Epithelial cell of prostate (primary cell): ENCODE measurements at regions not wholly inside any gene's neighbourhood (a gene's known extent, or its start where the extent isn't known, plus 50 kb on each side); places are given as distances from the start of the nearest gene placed in this dataset.

Source experiments
- DNase-seq: peaks from one replicate; pipeline ENCODE4 v3.0.0-alpha.2; 2011; ENCODE audit warnings: low read depth, low spot score
- H3K27ac ChIP-seq: fragments of 450-650 bp; 2 replicates; pipeline ENCODE4 v1.5.1; 2017; ENCODE audit warnings: mild to moderate bottlenecking

DNA sequence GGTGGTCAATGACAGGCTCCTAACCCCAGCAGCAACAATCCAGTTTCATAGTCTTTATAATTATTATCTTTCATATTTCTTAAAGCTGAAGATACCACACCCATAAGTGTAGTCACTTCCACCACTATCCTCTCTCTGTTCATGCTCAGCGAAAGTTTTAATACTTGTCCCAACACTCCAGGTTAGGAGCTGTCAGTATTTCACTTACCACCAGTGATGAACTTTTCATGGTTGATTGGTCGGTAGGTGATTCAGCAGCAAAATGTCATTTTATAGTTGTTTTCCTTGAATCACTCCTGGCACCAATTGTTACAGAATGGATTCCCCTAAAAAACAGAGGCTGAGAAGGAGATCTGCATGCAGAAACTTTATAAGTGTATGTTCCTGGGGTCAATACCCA is 324.9 kb downstream of the CCDC85A start:
- no peak overlapping the region for H3K27ac ChIP-seq
- no peak for DNase-seq

DNA sequence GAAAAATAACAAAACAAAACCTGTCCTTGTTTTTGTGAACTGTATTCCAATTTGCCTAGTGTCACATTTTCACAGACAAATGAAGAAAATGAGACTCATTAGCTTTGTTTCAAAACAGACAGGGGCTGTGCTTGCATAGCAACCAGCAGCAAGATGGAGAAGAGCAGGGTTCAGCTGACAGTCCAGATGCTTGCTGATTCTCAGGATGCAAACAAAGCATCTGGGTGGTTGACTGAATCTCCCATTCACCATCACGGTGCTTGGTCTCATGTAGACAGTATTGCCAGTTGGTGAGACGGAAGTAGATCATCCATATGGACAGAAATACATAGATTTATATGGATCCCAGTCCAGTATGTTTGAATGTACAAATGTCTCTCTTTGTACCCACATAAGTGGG is 326.8 kb downstream of the CCDC85A start:
- no peak overlapping the region for H3K27ac ChIP-seq
- no peak for DNase-seq

DNA sequence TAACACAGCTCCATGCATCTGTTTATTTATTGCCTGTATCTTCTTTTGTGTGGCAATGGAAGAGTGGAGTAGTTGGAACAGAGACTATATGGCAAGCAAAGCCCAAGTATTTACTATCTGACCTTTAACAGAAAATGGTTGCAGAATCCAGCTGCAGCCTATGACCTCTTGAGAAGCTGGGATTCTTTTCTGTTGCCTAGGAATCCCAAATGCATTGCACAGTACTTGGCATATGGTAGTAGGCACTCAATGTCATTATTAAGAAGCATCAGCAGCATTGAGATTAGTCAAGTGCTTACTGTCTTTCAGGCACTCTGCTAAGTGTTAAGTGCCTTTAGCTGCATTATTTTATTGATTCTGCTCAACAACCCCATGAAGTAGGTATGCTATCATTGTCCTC is 331.6 kb downstream of the CCDC85A start:
- no peak for DNase-seq
- H3K27ac ChIP-seq: no peak overlapping the region

DNA sequence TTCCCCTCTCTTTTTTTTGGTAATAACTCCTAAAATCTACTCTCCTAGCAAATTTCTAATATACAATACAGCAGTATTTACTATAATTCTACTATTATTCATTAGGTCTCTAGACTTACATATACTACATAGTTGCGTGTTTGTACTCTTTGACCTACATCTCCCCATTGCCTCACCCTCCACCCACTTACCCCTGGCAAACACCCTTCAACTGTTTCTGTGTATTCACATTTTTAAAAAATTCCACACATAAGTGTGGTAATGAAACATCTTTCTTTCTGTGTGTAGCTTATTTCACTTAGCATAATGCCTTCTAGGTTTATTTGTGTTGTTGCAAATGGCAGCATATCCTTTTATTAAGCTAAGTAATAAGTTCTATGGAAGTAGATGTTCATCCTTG is 336.0 kb downstream of the CCDC85A start:
- no peak overlapping the region for H3K27ac ChIP-seq
- DNase-seq: no peak

DNA sequence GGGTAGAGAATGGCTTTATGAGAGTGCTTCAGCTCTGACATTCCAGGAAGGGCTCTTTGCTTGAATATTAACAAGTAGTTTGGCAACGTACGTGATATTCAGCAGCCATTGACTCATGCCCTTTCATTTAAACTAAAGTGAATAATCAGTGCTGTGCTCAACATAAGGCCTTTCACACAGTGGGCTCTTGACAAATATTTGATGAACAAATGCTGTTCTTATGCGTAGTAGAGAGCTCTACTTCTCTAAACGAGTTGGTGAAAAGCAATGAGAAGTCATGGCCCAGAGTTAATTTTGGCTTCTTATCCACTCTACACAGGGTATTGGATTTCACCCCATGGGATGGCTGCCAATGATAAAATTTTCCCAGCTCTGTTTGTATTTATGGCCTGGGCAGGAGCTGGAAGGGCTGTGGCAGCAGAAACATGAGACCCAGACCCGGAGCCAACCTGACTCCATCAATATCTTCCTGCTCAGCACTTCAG is 338.9 kb downstream of the CCDC85A start:
- peak overlapping the region; percentile 38 for H3K27ac ChIP-seq
- DNase-seq: peak; percentile 18

DNA sequence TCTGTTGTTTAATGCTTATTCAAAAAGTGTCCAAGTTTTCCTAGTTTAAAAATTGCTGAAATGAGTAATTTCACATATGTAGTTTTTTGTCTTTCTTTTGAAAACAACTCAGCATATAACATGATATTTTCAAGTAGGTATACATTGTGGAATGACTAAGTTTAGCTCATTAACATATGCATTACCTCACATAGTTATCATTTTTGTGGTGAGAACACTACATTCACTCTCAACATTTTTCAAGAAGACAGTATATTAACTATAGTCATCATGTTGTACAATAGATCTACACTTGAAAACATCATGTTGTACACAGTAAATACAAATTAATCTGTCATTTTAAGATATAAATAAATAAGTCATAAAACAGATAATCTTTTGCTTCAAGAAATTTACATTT is 340.0 kb downstream of the CCDC85A start:
- no peak for DNase-seq
- H3K27ac ChIP-seq: no peak overlapping the region

DNA sequence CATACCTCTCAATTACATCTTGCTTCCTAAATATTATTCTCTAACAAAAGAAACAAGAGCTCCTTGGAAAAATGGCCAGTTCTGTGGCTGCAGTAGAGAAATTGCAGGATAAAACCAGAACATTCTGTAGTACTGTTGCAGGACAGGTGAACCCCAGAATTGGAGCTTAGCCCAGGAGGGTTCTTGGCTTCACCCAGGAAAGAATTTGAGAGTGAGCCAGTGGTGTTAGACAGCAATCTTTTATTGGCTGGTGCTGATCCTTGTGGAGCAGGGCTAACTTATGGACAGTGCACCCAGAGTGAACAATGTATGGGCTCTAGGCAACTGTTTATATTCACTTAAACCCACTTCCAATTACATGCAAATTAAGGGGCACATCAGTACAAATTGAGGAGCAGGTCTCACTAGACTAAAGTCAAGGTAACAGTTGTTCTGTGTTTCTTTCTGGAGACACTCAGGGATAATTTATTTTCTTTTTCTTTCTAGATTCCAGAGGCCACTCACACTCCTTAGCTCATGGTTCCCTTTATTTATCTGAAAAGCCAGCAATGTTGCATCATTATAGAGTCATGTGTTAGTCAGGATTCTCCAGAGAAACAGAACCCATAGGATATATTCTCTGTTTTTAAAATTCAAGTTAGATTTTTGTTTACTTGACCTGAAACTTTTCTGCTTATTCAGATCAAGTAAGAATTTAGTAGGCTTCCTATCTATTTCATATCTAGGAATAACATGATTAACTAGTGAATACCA is 348.1 kb downstream of the CCDC85A start:
- H3K27ac ChIP-seq: peak overlapping the region; percentile 22
- DNase-seq: no peak

DNA sequence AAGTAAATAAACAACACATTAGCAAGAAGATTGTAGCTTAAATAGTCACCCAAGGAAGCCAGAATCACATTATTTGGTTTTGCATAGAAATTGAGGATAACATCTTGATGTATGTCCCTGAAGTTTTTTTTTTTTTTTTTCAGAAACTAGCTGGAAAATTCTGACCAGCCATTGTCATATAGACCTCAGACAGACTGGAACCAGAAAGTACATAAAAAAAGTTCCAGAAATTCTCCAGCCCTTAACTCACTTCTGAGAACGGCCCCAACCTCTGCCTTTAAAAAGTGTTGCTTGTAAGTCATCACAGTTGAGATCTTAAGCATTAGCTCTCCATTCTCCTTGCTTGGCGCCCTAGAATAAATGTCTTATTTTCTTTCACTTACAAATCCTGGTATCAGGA is 350.5 kb downstream of the CCDC85A start:
- no peak for DNase-seq
- H3K27ac ChIP-seq: no peak overlapping the region

DNA sequence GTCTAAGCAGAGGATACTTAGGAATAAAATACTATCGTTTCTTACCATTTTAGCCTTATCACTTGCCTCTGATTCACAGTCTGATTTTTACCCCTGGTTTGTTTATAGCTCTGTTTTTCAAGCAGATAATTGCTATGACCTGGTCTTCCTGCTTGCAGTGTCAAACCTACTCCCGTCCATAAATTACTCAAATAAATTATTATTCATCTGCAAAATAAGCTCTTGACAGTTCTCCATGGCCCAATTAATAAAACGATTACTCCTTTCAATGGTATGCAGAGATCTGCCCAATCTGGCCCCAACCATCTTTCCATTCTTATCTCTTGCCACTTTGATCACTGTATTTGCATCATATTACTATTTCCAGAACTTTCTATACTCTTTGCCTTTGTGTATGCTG is 354.0 kb downstream of the CCDC85A start:
- DNase-seq: no peak
- no peak overlapping the region for H3K27ac ChIP-seq

DNA sequence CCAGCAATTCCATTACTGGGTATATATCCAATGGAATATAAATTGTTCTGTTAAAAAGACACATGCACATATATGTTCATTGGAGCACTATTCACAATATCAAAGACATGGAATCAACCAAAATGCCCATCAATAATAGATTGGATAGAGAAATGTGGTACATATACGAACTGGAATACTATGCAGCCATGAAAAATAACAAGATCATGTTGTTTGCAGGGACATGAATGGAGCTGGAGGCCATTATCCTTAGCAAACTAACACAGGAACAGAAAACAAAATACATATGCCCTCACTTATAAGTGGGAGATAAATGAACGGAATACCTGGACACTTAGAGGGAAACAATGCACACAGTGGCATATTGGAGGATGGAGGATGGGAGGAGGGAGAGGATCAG is 355.8 kb downstream of the CCDC85A start:
- no peak overlapping the region for H3K27ac ChIP-seq
- DNase-seq: no peak

DNA sequence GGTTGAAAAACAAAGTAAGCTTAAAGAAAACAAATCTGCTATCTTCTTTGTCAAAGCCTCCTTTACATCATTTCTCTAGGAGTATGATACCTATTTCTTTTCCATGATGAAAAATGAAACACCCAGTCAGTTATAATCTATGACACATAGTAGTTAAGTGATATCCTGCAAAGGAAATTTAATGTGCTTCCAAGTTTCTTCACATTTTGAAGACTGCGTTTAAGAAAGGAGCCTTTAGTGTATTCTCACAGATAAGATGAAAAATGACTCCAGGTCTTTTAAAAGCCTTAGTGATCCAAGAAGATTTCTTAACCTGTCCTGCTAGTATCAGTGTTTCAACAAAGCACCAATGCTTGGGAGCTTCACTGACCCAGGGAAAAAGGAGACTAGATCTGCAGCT is 356.7 kb downstream of the CCDC85A start:
- no peak for DNase-seq
- H3K27ac ChIP-seq: no peak overlapping the region

DNA sequence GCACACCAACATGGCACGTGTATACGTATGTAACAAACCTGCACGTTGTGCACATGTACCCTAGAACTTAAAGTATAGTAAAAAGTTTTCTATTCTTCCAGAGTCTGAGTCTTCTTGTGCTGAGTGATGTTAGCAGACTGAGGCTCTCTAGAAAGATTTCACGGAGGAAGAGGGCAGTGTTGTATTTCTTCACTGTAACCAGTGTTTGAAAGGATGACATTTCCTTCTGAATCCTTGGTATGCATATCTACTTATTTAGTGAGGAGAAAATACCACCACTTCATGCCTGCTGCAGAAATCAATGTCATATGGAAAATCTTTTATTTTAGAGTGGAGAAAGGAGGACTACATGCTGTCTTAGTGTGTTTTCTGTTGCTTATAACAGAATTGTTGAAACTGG is 357.1 kb downstream of the CCDC85A start:
- no peak for DNase-seq

DNA sequence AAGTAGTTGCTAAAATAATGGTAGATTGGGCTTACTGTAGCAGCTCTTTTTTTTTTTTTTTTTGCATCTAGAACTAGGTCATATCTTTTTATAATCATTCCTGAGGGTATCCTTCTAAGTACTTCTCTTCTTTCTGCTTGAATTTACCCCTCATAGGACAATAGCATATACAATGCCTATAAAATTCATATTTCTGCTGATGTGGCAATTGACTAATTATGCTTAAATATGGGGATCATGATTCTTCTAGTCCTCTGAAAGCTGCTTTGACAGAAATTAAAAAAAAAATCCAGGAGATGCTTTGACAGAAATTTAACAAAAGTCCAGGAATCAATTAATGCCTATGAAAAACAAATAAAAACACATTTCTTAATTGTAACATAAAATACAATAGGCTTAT is 358.4 kb downstream of the CCDC85A start:
- DNase-seq: no peak
- H3K27ac ChIP-seq: no peak overlapping the region

More for the DNA sequence above, 357.1 kb downstream of the CCDC85A start:
- no peak overlapping the region for H3K27ac ChIP-seq

DNA sequence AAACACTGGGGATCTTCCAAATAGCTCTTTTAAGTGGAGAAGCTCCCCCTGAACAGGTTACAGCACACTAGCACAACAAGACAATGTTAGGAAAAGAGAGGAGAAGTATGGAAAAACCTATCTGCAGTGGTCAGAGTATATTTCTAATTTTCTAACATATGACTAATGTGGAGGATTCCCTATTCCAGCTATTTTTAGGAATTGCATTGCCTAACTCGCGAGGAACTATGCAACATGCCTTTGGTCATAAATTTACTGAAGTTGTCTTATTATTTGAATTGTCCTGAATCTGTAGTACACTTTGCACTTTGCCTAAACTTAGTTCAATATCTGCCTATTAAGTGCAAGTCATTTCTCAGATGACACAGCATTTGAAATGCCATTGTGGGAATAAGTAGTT is 381.4 kb downstream of the CCDC85A start:
- DNase-seq: no peak
- no peak overlapping the region for H3K27ac ChIP-seq

DNA sequence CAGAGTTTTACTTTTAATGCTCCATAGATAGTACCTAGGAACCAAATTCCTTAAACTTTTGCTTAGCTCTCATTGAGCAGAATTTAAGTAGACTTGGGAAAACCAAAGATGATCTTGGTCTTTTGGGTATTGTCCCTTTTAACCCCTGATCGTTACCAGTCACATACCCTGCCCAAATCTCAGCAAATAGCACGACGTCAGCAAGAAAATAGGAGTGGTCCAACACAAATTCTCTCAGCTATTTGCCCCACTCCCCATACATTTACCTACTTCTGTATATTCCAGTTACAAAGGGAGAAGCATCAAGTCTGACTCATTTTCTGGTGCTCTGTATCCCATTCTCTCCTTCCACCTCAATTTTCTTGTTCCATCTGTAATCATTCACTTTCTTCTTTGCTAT is 387.3 kb downstream of the CCDC85A start:
- H3K27ac ChIP-seq: no peak overlapping the region
- DNase-seq: no peak

DNA sequence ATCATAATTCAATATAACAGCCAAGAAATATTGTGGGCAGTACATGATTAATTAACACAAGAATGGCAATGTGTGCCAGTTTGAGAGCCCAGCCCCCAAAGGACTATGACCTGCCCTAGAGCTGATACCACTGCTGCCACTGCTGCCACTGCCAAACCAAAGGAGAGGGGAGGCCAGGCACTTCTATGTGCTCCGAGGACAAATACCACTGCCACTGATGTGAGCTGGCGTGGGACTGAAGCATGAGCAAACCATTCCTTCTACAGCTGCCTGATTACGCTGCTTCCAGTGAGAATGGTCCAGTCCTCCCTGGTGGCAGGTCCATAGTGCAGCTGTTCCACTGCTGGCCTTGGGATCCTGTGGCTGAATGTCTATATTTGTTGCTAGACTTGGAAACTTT is 392.2 kb downstream of the CCDC85A start:
- no peak for DNase-seq
- no peak overlapping the region for H3K27ac ChIP-seq

DNA sequence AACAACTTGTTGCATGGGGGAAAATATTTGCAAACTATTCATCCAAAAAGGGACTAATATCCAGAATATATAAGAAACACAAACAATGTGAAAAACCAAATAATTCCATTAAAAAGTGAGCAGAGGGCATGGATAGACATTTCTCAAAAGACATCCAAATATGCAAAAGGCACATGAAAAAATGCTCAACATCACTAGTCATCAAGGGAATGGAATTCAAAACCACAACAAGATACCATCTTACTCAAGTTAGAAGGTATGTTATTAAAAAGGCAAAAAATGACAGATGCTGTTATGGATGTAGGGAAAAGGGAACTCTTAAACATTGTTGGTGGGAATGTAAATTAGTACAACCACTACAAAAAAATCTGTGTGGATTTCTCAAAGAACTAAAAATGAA is 396.5 kb downstream of the CCDC85A start:
- no peak for DNase-seq
- H3K27ac ChIP-seq: no peak overlapping the region

DNA sequence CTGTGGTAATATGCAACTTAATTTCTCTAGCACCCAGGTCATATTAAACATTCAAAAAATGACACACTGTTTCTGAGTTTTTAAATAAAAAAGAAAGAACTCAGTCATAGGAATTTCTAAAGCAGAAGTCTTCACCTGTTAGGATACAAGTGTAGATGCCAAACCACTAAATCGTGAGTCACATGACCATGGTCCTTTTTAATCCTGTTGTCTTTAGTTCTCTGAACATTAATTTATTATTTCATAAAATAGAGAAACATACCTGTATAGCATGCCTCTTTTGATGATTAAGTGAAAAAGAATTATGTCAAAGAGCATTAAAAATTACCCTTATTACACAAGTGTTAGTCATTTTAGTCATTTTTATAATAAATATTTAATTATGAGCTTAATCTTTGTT is 398.8 kb downstream of the CCDC85A start:
- no peak overlapping the region for H3K27ac ChIP-seq
- DNase-seq: no peak

DNA sequence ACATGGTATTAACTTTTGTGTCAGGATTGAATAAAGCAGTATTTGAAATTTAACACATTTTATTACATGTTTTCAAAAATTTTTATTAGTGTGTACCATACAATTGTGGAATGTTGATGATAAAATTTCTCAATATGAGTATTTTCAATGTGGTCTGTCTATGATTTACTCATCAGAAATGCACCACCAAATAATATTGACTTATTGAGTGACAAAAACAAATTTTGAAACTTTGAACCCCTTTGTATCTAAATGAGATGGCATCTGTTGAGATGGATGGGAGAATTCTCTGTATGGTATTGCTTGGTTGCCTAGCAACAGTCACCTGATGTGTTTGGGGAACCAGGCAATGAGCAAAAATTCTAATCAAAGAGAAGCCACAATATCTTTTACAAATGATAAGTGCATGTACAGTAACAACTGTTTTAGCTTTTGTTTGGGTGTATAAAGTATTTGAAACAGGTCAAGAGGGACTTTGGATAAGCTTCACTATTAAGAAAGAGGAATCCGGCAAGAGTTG is 400.1 kb downstream of the CCDC85A start:
- no peak for DNase-seq
- no peak overlapping the region for H3K27ac ChIP-seq

DNA sequence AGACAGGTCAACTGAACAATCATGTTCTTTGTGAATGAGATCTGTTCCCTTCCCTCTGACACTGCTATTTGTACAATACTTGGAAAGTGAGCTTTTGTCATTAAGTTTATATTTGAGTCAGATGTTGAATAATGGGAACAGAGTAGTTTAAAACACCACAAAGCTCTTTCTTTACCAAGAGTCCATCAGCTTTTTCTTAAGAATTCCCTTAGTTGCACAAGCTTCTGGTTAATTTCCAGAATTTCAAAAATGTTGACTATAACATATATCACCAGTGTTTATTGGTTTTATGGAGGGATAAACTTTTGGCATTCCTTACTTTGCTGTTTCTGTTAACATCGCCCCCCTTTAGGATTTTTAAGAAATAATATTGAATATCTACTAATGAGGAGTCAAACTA is 403.7 kb downstream of the CCDC85A start:
- H3K27ac ChIP-seq: no peak overlapping the region
- DNase-seq: no peak

DNA sequence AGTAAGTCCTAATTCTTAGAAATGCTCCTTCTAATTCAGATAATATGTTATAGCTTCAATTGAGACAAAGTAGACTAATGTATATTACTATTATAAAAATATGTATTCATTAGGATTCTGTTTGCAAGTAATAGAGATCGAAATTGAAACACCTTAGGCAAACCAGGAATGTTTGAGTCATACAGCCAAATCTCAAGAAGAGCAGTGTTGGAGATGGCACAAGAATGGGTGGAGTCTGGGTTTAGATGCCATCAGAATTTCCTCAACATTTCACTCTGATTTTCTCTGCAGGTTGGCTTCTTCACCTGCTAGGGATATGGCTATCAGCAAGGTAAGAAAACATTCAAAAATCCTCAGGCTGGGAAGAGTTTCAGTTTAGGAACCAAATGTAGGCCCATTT is 405.4 kb downstream of the CCDC85A start:
- no peak overlapping the region for H3K27ac ChIP-seq
- DNase-seq: no peak

DNA sequence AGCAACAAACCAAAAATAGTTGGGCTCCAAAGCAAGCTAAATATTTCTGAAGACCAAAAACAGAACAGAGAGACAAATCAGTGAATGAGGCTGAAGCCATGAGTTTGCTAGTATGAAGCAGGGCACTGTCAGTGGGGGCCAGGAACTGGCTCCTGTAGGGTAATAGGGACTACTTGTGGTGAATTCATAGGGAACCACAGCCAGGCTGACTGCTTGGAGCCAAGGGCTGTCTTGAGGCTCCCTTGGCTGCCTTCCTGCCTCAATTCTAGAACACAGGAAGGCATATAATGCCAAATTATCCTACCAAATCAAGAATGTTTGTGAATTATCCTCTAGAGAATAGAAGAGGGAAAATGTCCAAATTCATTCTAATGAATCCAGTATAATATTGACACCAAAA is 406.0 kb downstream of the CCDC85A start:
- no peak for DNase-seq
- no peak overlapping the region for H3K27ac ChIP-seq
